Mucosa of rectum (tissue), 2 donors: ENCODE measurements at regions not wholly inside any gene's neighbourhood (a gene's known extent, or its start where the extent isn't known, plus 50 kb on each side); places are given as distances from the start of the nearest gene placed in this dataset.

ENCODE experiments used
- H3K27ac ChIP-seq, 2 donors: one replicate each; pipeline ENCODE4 v1.7.0; 2013; ENCODE audit warnings: inconsistent platforms in 2 of 2, low read depth in 2 of 2, low read length in 2 of 2
- H3K27me3 ChIP-seq, 2 donors: one replicate each; pipeline ENCODE4 v1.7.0; 2013; ENCODE audit warnings: low read length in 2 of 2; ENCODE audit not compliant: control insufficient read depth in 2 of 2, insufficient read depth in 2 of 2
- H3K36me3 ChIP-seq, 2 donors: one replicate each; pipeline ENCODE4 v1.7.0; 2013; ENCODE audit warnings: low read length in 2 of 2; ENCODE audit not compliant: control insufficient read depth in 2 of 2, insufficient read depth in 2 of 2
- H3K4me1 ChIP-seq, 2 donors: one replicate each; pipeline ENCODE4 v1.7.0; 2013; ENCODE audit warnings: low read length in 2 of 2, mild to moderate bottlenecking in 1 of 2; ENCODE audit not compliant: control insufficient read depth in 2 of 2, insufficient read depth in 2 of 2
- H3K4me3 ChIP-seq, 2 donors: one replicate each; pipeline ENCODE4 v1.7.0; 2013; ENCODE audit warnings: low read length in 2 of 2
- H3K9ac ChIP-seq, 2 donors: one replicate each; pipeline ENCODE4 v1.7.0; 2013; ENCODE audit warnings: low read length in 2 of 2, low read depth in 1 of 2, mild to moderate bottlenecking in 1 of 2
- H3K9me3 ChIP-seq, 2 donors: one replicate each; pipeline ENCODE4 v1.7.0; 2013; ENCODE audit warnings: low read length in 2 of 2; ENCODE audit not compliant: control insufficient read depth in 2 of 2
- donor health status: healthy.
- donor health status: Normal muscosa, but diverticular disease.

DNA sequence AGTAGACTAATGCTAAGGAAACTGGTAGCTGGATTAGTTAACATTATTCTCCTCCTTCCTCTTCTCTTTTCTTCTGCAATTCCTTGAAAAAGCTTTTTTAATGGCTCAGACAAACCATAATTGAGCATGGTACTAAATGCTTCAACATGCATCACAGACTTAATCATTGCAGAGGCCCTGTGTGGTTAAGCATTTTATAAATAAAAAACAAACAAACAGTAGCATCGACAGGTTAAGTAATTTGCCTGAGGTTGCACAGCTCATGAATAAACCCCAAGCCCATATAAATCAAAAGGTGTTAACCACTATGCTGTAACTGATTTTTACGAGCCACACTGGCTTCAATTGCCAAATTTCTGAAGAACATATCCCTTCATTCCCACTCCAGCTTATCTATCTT lies 462.1 kb downstream of the LMO4 start:
- Histone ChIP-seq H3K9ac (no peak overlapping the region), H3K36me3 (no peaks in the 10 kb centered on the region), H3K9me3 (no peaks in the 10 kb centered on the region), H3K4me3 (no peak overlapping the region), H3K4me1 (no peaks in the 10 kb centered on the region), H3K27ac (no peak overlapping the region), H3K27me3 (no peaks in the 10 kb centered on the region)

GRCh38 chr1:87791931-87792740 lies 463.5 kb downstream of the LMO4 start:
- no peak overlapping the region for H3K27ac ChIP-seq
- H3K4me1 ChIP-seq = no peaks in the 10 kb centered on the region
- H3K9me3 ChIP-seq = no peaks in the 10 kb centered on the region
- no peaks in the 10 kb centered on the region for H3K27me3 ChIP-seq
- H3K9ac ChIP-seq = no peak overlapping the region
- no peaks in the 10 kb centered on the region for H3K36me3 ChIP-seq
- no peak overlapping the region for H3K4me3 ChIP-seq

DNA sequence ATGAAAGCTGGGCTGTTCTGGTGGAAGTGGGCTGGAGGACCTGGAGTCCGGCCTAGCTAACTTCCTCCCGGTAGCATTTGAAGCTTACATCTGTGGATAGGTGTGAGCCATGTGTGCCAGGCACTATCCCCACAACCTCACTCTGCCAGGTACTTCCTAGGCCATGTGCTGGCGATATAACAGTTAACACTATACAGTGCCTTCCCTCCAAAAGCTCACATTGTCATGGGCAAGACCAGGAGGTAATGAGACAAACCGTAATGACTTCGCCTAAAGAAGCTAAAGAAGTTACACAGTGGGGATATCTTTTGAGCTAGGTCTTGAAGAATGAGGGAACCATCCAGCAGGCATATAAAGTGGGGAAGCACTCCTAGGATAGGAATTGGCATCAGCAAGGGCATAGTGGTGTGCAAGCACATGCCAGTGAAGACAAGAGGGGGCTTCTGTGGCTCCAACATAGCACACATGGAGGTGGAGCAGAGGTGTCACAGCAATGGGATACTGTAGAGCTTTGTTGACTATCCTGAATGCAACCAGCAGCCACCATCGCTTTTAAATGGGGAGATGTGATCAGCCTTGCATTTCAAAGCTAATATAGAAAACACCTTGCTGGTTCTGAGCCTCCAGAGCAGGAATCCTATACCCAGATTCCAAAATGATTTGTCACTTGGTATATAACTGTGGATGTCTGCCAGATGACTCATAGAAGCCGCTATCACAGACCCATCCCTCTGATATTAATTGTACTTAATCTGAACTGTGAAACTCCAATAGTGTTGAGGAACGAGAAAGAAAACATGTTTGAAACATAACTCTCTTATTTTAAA lies 466.3 kb downstream of the LMO4 start:
- H3K9me3 ChIP-seq = no peaks in the 10 kb centered on the region
- H3K9ac ChIP-seq = no peak overlapping the region
- H3K36me3 ChIP-seq = no peaks in the 10 kb centered on the region
- H3K27me3 ChIP-seq = no peaks in the 10 kb centered on the region
- no peaks in the 10 kb centered on the region for H3K4me1 ChIP-seq
- no peak overlapping the region for H3K27ac ChIP-seq
- H3K4me3 ChIP-seq = no peak overlapping the region

GRCh38 chr1:87795615-87796337 lies 467.1 kb downstream of the LMO4 start:
- H3K9ac ChIP-seq = no peak overlapping the region
- no peaks in the 10 kb centered on the region for H3K27me3 ChIP-seq
- H3K4me3 ChIP-seq = no peak overlapping the region
- H3K9me3 ChIP-seq = no peaks in the 10 kb centered on the region
- H3K36me3 ChIP-seq = no peaks in the 10 kb centered on the region
- no peak overlapping the region for H3K27ac ChIP-seq
- no peaks in the 10 kb centered on the region for H3K4me1 ChIP-seq

DNA sequence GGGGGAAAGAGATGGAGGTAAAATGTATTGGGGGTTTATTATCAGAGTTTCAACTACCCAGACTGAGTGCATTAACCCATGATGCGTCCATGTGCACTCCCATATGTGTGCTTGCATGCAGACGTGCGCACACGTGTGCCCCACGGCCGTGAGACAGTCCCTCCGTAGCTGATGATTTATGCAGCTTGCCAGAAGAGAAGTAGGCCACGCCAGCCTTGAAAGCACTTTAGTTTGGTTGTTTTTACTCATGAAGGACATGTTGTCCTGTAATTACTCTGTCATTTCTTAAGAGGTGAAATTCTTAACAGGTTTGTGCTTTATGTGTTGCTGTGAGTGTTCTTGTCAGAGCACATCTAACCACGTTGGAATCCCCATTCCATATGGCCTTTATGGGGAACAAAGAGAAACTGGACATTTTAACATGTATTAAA lies 467.8 kb downstream of the LMO4 start:
- Histone ChIP-seq H3K27me3 (no peaks in the 10 kb centered on the region), H3K4me3 (no peak overlapping the region), H3K9ac (no peak overlapping the region), H3K36me3 (no peaks in the 10 kb centered on the region), H3K27ac (no peak overlapping the region), H3K9me3 (no peaks in the 10 kb centered on the region), H3K4me1 (no peaks in the 10 kb centered on the region)

DNA sequence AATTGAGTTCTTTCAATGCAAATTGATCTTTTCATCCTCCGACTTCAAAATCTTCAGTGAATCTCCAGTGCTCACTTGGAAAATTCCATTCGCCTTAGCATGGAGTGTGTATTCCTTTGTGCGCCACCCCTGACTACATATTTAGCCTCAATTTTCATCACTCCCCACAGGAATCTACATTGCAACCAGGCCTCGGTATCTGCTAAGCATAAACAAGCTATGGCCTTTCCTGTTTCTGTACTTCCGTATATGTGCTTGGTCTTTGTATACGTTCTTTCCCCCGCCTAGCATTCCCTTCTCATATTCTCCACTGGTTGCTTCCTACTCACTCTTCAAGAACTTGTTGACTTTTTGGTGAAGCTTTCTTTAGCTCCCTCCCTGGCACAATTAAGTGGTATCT lies 470.8 kb downstream of the LMO4 start:
- Histone ChIP-seq H3K9ac (no peak overlapping the region), H3K27me3 (no peaks in the 10 kb centered on the region), H3K27ac (no peak overlapping the region), H3K4me1 (no peaks in the 10 kb centered on the region), H3K9me3 (no peaks in the 10 kb centered on the region), H3K36me3 (no peaks in the 10 kb centered on the region), H3K4me3 (no peak overlapping the region)

- H3K9ac ChIP-seq = no peak overlapping the region
- H3K4me3 ChIP-seq = no peak overlapping the region
- H3K27me3 ChIP-seq = no peaks in the 10 kb centered on the region
- no peaks in the 10 kb centered on the region for H3K4me1 ChIP-seq
- H3K36me3 ChIP-seq = no peaks in the 10 kb centered on the region
- no peak overlapping the region for H3K27ac ChIP-seq
- H3K9me3 ChIP-seq = no peaks in the 10 kb centered on the region
These were observed 471.3 kb downstream of the LMO4 start for GRCh38 chr1:87800006-87800405.

GRCh38 chr1:87803375-87803774 lies 474.7 kb downstream of the LMO4 start:
- no peaks in the 10 kb centered on the region for H3K9me3 ChIP-seq

DNA sequence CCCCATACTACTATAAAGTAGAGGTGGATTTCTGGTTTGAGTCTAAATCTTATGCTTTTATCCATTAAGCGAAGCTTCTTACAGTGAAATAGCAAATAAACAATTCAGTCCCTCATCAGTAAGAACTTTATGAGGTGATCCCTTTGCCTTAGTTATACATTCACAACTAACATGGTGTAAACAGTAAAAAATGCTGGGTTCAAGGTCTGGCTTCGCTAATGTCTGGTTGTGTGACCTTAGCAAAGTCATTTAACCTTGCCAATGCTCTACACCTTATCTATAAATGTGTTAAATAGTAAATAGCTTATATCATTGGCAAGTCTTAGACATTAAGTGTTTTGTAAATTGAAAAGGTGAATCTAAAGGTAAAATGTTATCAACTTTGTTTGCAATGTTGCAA lies 475.4 kb downstream of the LMO4 start:
- no peaks in the 10 kb centered on the region for H3K27me3 ChIP-seq
- H3K9me3 ChIP-seq = no peaks in the 10 kb centered on the region
- H3K4me1 ChIP-seq = no peaks in the 10 kb centered on the region
- H3K27ac ChIP-seq = no peak overlapping the region
- no peak overlapping the region for H3K4me3 ChIP-seq
- H3K36me3 ChIP-seq = no peaks in the 10 kb centered on the region
- no peak overlapping the region for H3K9ac ChIP-seq

More at GRCh38 chr1:87803375-87803774, 474.7 kb downstream of the LMO4 start:
- Histone ChIP-seq H3K36me3 (no peaks in the 10 kb centered on the region), H3K27ac (no peak overlapping the region), H3K4me3 (no peak overlapping the region), H3K9ac (no peak overlapping the region), H3K27me3 (no peaks in the 10 kb centered on the region), H3K4me1 (no peaks in the 10 kb centered on the region)
